PC-9 (cell line): ENCODE measurements at regions not wholly inside any gene's neighbourhood (a gene's known extent, or its start where the extent isn't known, plus 50 kb on each side); places are given as distances from the start of the nearest gene placed in this dataset.

Source experiments
- EZH2 ChIP-seq: fragments of 200-600 bp; sonication (generic); IDR thresholded peaks from 2 replicates; pipeline ENCODE4 v1.8.0; 2017; ENCODE audit warnings: antibody characterized with exemption, low read depth
- TF ChIP-seq, protein P1 (sequence below): fragments of 200-600 bp; sonication (generic); conservative IDR thresholded peaks from 2 replicates; pipeline ENCODE4 v1.6.1; 2017; ENCODE audit warnings: mixed run types, antibody characterized with exemption, mild to moderate bottlenecking, moderate library complexity

DNA sequence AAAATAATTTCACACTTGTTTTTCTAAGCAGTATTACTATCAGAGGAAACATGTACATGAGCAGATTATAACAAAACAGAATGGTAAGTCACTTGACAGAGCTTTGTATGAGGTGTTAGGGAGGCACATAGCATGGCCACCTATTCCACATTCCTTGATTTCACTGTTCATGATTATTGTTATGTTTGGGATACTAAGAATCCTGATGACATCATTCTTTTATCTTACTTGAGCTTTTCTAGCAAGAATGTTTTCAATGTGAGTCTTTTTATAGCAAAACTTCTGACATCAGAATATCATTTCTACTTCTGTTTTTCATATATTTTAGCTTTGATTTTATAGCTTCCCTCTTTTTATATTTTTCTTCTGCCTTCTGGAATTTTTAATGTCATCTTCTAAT, 208.2 kb downstream of the DMRTA1 start:
- TF ChIP-seq, protein P1, sequence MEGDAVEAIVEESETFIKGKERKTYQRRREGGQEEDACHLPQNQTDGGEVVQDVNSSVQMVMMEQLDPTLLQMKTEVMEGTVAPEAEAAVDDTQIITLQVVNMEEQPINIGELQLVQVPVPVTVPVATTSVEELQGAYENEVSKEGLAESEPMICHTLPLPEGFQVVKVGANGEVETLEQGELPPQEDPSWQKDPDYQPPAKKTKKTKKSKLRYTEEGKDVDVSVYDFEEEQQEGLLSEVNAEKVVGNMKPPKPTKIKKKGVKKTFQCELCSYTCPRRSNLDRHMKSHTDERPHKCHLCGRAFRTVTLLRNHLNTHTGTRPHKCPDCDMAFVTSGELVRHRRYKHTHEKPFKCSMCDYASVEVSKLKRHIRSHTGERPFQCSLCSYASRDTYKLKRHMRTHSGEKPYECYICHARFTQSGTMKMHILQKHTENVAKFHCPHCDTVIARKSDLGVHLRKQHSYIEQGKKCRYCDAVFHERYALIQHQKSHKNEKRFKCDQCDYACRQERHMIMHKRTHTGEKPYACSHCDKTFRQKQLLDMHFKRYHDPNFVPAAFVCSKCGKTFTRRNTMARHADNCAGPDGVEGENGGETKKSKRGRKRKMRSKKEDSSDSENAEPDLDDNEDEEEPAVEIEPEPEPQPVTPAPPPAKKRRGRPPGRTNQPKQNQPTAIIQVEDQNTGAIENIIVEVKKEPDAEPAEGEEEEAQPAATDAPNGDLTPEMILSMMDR: no peak
- no peak for TF ChIP-seq EZH2
